NB4 (cell line): ENCODE measurements at regions not wholly inside any gene's neighbourhood (a gene's known extent, or its start where the extent isn't known, plus 50 kb on each side); places are given as distances from the start of the nearest gene placed in this dataset.

Experiments
- MAX ChIP-seq: IDR thresholded peaks from 2 replicates; pipeline ENCODE4 v1.6.1; 2011; ENCODE audit warnings: low read depth, low read length
- MYC ChIP-seq: IDR thresholded peaks from 2 replicates; pipeline ENCODE4 v1.6.1; 2011; ENCODE audit warnings: low read depth, low read length
- POLR2A ChIP-seq: IDR thresholded peaks from 2 replicates; pipeline ENCODE4 v1.6.1; 2011; ENCODE audit warnings: mild to moderate bottlenecking; ENCODE audit not compliant: insufficient read length; ENCODE audit errors: extremely low read depth
- TF ChIP-seq, protein P1 (sequence below): IDR thresholded peaks from one replicate; pipeline ENCODE4 v1.5.1; 2012; ENCODE audit warnings: low read depth, low read length

DNA sequence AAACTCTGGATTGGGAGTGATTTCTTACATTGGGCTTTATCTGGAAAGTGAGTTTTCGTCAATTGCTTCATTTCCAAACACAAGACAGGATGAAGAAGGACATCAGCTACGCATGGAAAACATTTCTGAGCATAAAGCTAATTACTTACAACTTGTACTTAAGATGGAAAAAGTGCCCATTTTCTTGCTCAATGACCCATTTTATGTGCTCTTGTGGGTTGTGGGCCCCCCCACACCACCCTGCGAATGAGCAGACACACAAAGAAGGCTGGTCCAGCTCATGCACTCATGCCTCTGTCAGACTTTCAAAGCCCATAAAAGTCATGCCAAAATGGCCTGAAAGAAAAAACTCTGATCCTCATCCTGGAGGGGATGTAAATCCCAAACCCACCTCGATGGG is 663.0 kb downstream of the AJAP1 start:
- TF ChIP-seq, protein P1, sequence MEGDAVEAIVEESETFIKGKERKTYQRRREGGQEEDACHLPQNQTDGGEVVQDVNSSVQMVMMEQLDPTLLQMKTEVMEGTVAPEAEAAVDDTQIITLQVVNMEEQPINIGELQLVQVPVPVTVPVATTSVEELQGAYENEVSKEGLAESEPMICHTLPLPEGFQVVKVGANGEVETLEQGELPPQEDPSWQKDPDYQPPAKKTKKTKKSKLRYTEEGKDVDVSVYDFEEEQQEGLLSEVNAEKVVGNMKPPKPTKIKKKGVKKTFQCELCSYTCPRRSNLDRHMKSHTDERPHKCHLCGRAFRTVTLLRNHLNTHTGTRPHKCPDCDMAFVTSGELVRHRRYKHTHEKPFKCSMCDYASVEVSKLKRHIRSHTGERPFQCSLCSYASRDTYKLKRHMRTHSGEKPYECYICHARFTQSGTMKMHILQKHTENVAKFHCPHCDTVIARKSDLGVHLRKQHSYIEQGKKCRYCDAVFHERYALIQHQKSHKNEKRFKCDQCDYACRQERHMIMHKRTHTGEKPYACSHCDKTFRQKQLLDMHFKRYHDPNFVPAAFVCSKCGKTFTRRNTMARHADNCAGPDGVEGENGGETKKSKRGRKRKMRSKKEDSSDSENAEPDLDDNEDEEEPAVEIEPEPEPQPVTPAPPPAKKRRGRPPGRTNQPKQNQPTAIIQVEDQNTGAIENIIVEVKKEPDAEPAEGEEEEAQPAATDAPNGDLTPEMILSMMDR: no peak
- TF ChIP-seq POLR2A (no peak), MAX (no peak), MYC (no peak)
